GM21576 (cell line): ENCODE measurements at regions not wholly inside any gene's neighbourhood (a gene's known extent, or its start where the extent isn't known, plus 50 kb on each side); places are given as distances from the start of the nearest gene placed in this dataset.
A peak's percentile ranks its signal among the peaks of the same experiment; 100 is the strongest.
"Not testable (repeated sequence)": the region's sequence is repeated elsewhere in the genome, so short reads cannot be mapped to it uniquely, and the experiment has no call there.

ENCODE experiments used
- ATAC-seq: cut with Tn5 transposase; IDR thresholded peaks from one replicate; pipeline ENCODE4 v1.9.1; 2021; ENCODE audit warnings: mild to moderate bottlenecking, moderate library complexity; ENCODE audit not compliant: unreplicated experiment

DNA sequence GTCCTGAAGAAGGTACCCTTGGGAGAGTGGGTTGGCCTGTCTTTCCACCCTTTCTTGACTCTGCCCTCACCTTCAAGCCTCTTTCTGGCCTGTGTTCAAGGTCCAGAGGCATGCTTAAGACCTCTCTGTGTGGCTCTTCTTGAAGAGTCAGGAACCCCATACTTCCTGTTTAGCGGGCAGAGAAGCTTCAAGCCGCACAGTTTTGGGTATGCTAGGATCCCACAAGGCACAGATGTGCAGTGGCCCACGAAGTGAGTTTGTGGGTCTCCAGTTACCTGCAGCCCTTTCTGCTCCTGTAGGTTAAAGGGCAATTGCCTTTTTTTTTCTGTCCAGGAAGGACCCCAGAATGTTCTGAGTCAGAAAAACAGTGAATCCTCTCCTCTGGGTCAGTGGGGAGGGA lies 87.4 kb upstream of the FCGR1A start:
- ATAC-seq, result not testable (repeated sequence)

DNA sequence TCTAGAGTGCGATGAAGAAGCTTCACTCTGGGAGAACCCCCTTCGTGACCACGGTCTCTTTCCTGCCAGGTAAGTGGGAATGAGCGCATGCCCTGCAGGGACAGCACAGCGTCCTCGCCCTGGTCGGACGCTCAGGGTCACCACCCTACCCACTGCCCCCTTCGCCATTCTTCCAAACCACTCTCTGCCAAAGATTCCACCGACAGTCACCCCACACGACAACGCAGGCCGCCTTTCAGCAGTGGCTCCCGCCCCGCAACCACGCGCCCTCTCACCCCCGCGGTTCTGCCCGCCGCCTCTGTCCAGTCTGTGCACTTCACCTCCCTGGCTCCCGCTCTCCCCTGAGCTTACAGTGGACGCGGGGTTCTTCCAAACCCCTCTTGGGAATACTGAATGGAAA lies 82.3 kb upstream of the FCGR1A start:
- not testable (repeated sequence) for ATAC-seq

DNA sequence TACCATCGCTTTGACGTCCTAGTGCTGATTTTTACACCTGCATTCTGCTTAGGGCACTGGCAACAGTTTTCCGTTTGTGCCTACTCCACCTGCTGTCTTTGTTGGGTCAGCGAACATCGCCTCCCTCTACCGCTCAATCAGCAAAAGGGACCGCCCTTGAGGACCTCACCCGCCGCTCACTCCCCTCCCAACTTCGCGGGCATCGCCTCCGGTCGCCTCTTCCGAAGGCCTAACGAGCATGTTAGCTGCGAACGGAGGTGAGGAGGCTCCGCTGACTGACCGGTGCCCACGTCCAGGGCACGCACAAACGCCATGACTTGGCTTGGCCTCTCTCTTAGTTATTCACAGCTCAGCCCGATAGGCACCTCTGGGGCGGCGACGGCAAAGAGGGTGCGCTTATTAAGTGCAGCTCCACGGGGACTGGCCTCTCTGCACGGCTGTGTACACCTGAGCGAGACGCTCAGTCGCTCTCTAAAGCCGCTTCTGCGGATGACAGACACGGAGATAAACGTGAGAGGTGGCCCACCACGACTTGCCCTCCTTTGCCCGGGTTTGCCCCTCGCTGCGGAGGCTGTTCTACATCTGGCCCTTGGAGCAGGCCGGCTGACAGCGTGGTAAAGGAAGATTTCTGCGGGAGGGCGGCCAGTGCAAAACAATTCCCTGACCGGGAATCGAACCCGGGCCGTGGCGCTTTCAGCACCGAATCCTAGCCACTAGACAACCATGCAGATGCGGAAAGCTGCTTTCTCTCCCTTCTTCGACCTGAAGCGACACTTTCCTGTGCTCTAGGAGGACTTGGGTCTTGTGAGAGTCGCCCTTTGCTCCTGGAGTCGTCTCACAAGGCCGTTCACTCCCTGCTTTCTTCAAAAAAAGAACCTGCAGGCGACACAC lies 81.6 kb upstream of the FCGR1A start:
- not testable (repeated sequence) for ATAC-seq

DNA sequence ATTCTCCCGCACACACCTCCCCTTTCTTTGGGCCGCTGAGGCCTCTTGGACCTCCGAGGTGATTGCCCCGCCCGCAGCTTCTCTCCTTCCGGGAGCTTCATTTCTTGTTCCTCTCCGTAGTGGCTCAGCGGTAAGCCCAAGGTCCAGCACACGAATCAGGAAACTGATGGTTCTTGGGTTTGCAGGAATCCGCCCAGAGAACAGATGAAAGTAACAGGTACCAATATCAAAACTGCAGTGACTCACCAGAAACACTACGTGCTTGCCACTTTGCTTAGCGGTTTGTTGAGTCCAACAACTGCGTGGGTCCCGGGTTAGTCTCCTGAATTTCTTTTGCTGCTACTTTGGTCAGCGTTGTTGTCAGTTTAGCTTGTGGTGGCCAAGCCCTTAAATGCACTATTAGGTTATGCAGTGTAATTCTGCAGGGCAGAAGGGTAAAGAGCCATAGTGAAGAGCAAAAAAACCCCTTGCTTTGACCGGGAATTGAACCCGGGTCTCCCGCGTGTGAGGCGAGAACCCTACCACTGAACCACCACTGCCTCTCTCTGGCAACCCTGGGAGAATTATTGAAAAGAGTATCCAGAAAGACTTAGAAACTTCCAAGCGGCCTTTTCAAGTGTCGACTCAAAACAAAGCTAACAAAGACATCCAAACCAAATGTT lies 74.2 kb upstream of the FCGR1A start:
- peak; percentile 76 for ATAC-seq

DNA sequence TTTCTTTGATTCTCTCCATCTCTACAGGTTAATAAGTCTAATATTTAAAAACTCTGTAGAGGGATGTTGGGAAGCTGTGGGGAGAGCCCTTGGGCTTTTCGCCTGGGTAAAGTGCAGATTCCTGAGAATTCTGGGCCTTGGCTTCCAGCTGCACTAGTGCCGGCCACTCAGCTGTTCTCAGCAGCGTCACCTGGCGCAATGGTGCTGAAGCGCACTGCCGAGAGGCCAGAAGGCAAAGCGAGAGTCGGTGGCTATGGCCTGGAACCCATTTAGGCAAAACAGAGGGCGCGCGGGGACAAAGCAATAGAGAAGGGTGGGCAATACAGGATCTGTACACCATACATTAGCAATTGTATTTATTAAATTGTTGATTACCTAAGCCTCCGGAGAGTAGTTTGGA lies 70.8 kb upstream of the FCGR1A start:
- peak; percentile 50 for ATAC-seq

DNA sequence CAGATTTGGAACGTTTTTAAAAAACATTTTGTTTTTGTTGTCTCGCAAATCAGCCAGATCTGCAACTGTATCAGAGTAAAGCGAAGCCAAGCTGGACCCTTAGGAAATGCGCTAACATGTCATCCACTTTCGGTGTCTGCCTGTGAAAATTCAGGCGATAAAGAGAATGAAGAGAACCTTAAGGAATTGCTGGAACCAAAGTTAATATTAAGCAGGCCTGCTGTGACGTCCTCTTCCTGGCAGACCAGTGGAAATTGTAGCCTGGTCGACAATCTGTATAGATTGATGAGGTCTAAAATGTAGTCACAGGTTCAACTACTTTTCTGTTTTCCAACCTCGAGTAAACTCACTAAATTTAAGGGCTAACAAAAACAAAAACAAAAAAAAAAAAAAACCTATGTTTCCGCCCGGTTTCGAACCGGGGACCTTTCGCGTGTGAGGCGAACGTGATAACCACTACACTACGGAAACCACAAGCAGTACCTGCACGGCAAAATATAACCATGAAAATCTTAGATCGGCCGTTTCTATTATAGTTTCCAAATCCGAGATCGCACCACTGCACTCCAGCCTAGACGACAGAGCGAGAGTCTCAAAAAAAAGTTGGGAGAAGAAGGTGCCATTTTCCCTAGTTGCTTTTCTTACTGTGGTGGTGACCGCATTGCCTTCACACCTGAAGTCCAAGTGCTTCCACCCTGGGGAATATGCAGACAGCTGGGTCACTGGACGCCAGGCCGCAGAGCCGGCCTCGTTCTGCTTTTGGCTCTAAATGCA lies 70.2 kb upstream of the FCGR1A start:
- not testable (repeated sequence) for ATAC-seq

DNA sequence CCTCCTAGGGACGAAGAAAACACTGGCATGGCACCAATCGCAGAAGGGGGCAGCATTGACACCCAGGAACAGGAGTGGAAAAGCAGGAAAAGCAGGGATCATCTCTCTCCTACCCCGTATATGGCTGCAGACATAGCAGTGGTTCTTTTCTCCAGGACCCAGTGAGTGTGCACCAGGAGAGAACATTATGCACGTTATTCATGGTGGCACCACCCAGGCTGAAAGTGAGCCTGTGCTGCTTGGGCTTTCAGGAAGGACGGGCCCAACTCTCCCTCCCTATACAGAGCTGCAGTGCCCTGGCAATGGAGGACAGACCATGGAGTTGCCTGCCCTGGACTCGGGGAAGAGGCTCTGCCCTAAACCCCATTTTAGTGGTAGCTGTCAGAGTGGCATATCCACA lies 69.0 kb upstream of the FCGR1A start:
- not testable (repeated sequence) for ATAC-seq

DNA sequence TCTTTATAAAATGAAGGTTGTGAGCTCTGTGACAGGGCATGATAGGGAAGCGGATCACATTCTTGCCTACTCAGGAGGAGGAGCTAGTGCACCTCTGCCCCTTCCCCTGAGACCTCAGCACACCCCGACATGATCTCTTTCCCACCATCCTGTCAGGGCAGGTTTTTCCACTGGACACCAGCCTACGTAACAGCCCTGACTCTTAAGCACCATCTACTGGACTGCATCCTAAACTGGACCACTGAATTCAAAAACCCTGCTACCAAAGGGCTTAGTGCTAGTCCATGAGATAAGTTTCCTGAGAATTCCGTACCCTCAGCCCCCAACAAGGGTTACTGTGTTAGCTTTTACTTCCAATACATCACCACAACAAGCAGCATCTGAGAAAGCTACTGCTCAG lies 68.5 kb upstream of the FCGR1A start:
- not testable (repeated sequence) for ATAC-seq

DNA sequence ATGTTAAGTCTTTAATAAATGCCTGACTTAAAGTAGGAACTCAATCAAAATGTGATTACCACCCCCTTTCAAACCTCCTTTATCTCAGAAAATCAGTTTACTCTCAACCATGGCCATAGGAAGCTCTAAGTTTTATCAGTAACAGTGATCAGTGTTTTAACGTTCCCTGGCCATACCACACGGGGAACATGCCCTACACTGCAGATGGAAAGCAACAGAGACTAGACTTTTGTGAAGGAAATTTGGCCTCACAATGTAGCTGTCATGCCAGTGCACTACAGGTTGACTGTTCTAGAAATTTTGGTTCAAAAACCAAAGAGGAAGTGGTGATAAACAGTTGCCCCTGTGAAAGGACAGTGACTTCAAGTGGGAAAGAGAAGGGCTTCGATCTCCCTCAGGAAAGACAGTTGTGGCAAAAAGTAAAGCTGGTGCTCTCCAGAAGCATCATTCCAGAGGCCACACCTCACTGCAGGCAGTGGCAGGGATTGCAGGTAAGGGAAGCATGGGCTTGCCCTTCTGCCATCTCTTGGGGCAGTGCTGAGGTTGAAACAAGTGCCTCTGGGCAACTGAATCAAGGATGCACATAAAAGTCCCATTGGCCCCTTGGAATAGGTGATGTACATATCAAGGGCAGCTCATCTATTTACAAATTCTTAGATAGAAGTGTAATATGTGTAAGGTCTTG lies 57.7 kb upstream of the FCGR1A start:
- not testable (repeated sequence) for ATAC-seq

DNA sequence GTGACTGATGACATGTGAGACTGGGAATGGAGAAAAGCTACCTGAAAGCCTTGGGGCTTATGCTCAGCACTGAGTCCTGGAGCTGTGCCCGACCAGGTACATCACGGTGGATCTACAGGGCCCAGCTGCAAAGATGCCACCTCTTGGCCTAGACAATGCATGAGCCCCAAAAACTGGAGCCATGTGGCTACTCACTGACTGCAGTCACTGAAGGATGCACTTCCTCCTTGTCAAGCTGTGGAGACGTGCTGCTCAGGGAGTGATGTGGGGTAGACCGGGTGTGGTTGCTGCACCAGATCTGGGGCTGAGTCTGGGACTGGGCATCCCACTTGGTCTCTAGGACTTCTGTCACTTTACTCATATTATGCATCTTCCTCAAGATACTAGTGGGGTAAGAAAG lies 55.8 kb upstream of the FCGR1A start:
- ATAC-seq, result not testable (repeated sequence)

DNA sequence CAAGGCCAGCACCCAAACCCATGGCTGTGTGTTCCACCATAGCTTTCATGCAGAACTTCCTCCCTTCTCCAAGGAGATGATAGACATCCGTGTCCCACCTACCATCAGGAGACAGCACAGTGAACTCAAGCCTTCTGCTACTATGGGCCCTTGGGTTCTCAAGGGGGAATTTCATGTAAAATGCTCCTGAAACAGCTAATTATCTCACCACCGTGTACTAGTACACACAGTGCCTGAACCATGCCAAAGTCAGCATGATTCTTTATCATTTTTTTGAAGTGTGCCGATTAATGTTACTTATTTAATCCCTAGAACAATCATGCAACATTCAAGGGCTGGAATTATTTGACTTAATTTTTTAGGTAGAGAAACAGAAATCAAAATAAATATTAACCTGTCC lies 53.9 kb upstream of the FCGR1A start:
- not testable (repeated sequence) for ATAC-seq
